ENCODE measurements at regions not wholly inside any gene's neighbourhood (a gene's known extent, or its start where the extent isn't known, plus 50 kb on each side); places are given as distances from the start of the nearest gene placed in this dataset.

DNA sequence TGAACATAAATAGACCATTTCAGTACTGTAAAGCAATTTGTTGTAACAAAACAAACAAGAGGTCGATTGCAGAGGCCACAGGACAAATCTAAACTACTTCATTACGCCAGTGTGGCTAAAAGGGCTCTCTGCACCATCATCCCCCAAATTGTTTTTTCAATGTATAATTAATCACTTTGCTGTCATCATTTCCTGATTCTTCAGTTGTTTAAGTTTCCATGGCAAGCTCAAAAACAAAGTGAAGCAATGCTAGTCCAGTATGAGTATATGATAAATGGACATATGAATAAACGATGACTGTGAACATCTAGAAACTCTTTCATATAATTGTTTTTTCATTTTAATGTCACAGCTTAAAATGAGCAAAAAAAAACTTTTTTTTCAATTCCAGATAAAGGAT, 235.4 kb upstream of the FGF13 start:
- no peaks in the 10 kb centered on the region for H3K27me3 Mint-ChIP-seq (ENCODE audit: low read depth)
- WGBS (ENCODE audit: extremely low coverage, insufficient read length, low lambda C conversion rate): no CpG with 5 or more reads among the region's 3 CpGs
- no peaks in the 10 kb centered on the region for H3K23me2 ChIP-seq (ENCODE audit: insufficient read length, low read depth, low read length, poor library complexity, severe bottlenecking)

More for the DNA sequence above, 235.4 kb upstream of the FGF13 start:
- H3K79me2 ChIP-seq (ENCODE audit: insufficient read depth, low read length): no peaks in the 10 kb centered on the region
- H3K27ac ChIP-seq (ENCODE audit: insufficient read length, low read depth, low read length): no peak overlapping the region
- H3K9me3 ChIP-seq (ENCODE audit: control insufficient read depth, low read depth, low read length): no peaks in the 10 kb centered on the region
- no peak overlapping the region for H2BK5ac ChIP-seq (ENCODE audit: insufficient read length, low read length)
- H2BK12ac ChIP-seq (ENCODE audit: insufficient read length, low read depth, low read length): no peak overlapping the region
- Mint-ChIP-seq H3K36me3 (ENCODE audit: insufficient read depth in 1 of 3, low read depth in 3 of 3) (no peaks in the 10 kb centered on the region), H3K27ac (no peak overlapping the region), H3K9me3 (peaks cover 0 to 30% of the 10 kb centered on the region in 2 experiments; a peak in 2 of 5 replicates), H3K4me3 (no peak overlapping the region), H3K4me1 (peaks cover 6 to 9% of the 10 kb centered on the region in 2 experiments; a peak in 2 of 4 replicates)
- H3K56ac ChIP-seq (ENCODE audit: insufficient read length, low read depth, low read length): no peak overlapping the region
- H3K14ac ChIP-seq (ENCODE audit: insufficient read depth, low read length): no peak overlapping the region
- H3K4me1 ChIP-seq (ENCODE audit: insufficient read depth, low read length): peaks cover 2% of the 10 kb centered on the region; the same call in 1 of the 2 replicates
- no peak overlapping the region for H3K18ac ChIP-seq (ENCODE audit: insufficient read length, low read depth, low read length)
- no peaks in the 10 kb centered on the region for H3K27me3 ChIP-seq (ENCODE audit: insufficient read depth, low read length)
- H2AFZ ChIP-seq (ENCODE audit: low read length): no peak overlapping the region
- H4K91ac ChIP-seq (ENCODE audit: insufficient read length, low read depth, low read length): no peak overlapping the region
- H4K8ac ChIP-seq (replicated peaks; ENCODE audit: insufficient read length, low read depth, low read length): no peak overlapping the region
- H3K4ac ChIP-seq (ENCODE audit: low read depth, low read length): no peak overlapping the region
- H3T11ph ChIP-seq (ENCODE audit: low read length): no peak overlapping the region
- H4K5ac ChIP-seq (ENCODE audit: insufficient read length, low read depth, low read length): no peak overlapping the region
- DNase-seq: no peak
- TF ChIP-seq, protein P1, sequence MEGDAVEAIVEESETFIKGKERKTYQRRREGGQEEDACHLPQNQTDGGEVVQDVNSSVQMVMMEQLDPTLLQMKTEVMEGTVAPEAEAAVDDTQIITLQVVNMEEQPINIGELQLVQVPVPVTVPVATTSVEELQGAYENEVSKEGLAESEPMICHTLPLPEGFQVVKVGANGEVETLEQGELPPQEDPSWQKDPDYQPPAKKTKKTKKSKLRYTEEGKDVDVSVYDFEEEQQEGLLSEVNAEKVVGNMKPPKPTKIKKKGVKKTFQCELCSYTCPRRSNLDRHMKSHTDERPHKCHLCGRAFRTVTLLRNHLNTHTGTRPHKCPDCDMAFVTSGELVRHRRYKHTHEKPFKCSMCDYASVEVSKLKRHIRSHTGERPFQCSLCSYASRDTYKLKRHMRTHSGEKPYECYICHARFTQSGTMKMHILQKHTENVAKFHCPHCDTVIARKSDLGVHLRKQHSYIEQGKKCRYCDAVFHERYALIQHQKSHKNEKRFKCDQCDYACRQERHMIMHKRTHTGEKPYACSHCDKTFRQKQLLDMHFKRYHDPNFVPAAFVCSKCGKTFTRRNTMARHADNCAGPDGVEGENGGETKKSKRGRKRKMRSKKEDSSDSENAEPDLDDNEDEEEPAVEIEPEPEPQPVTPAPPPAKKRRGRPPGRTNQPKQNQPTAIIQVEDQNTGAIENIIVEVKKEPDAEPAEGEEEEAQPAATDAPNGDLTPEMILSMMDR (conservative IDR thresholded peaks at IDR 0.05): no peak
- H3K23ac ChIP-seq (ENCODE audit: insufficient read length, low read depth, low read length): no peak overlapping the region
- no peak overlapping the region for H3K4me2 ChIP-seq (ENCODE audit: insufficient read depth, insufficient read length, low read length)
- no peak overlapping the region for H2BK15ac ChIP-seq (ENCODE audit: low read depth, low read length)
- H3K9ac ChIP-seq (ENCODE audit: extremely low read depth, insufficient read length, low read length): no peak overlapping the region
- no peak overlapping the region for H2BK20ac ChIP-seq (ENCODE audit: low read depth, low read length, poor library complexity, severe bottlenecking)
- no peaks in the 10 kb centered on the region for H3K79me1 ChIP-seq (ENCODE audit: insufficient read depth, low read depth, low read length, poor library complexity, severe bottlenecking)
- no peak overlapping the region for H2BK120ac ChIP-seq (ENCODE audit: low read depth, low read length, poor library complexity, severe bottlenecking)
- H2AK5ac ChIP-seq (ENCODE audit: insufficient read length, low read length): no peak overlapping the region
- no peaks in the 10 kb centered on the region for H4K20me1 ChIP-seq (ENCODE audit: control insufficient read depth, insufficient read depth, insufficient read length)
